ENCODE measurements at regions not wholly inside any gene's neighbourhood (a gene's known extent, or its start where the extent isn't known, plus 50 kb on each side); places are given as distances from the start of the nearest gene placed in this dataset.

- TF ChIP-seq SP1 (IDR thresholded peaks at IDR 0.05; ENCODE audit: low read depth) (no peak), SRF (IDR thresholded peaks at IDR 0.05; ENCODE audit: low read depth) (no peak), EGR1 (IDR thresholded peaks at IDR 0.05; ENCODE audit: low read depth) (no peak), FOSL1 (IDR thresholded peaks at IDR 0.05; ENCODE audit: low read depth) (no peak), CBX3 (IDR thresholded peaks at IDR 0.05; ENCODE audit: low read depth) (no peak), ATF3 (IDR thresholded peaks at IDR 0.05) (no peak), SIN3A (IDR thresholded peaks at IDR 0.05; ENCODE audit: low read depth) (no peak), ZBTB33 (IDR thresholded peaks at IDR 0.05; ENCODE audit: extremely low read depth, insufficient replicate concordance, low read length) (no peak), TCF7L2 (IDR thresholded peaks at IDR 0.05; ENCODE audit: borderline replicate concordance, extremely low read depth, insufficient read depth, insufficient read length) (no peak), ELF1 (IDR thresholded peaks at IDR 0.05; ENCODE audit: borderline replicate concordance, low read depth) (no peak)
- Histone ChIP-seq H3K9ac (ENCODE audit: low read length) (no peak overlapping the region), H3K4me2 (ENCODE audit: low read length) (no peak overlapping the region), H4K20me1 (ENCODE audit: insufficient read depth) (no peaks in the 10 kb centered on the region), H3K4me1 (ENCODE audit: control insufficient read depth in 1 of 2, insufficient read depth in 2 of 2, low read length in 2 of 2) (no peaks in the 10 kb centered on the region), H3K36me3 (ENCODE audit: control insufficient read depth in 1 of 2, insufficient read depth in 2 of 2, low read length in 2 of 2) (no peaks in the 10 kb centered on the region), H3K4me3 (replicated peaks in 1 of 2; ENCODE audit: low read depth in 1 of 2, low read length in 2 of 2) (no peak overlapping the region), H3K9me3 (ENCODE audit: control insufficient read depth in 1 of 2, insufficient read depth in 1 of 2, low read depth in 1 of 2, low read length in 2 of 2) (no peaks in the 10 kb centered on the region), H2AFZ (ENCODE audit: low read depth, low read length, poor library complexity, severe bottlenecking) (no peak overlapping the region), H3K79me2 (ENCODE audit: insufficient read depth, low read length) (no peaks in the 10 kb centered on the region), H3K9me2 (ENCODE audit: insufficient read depth) (no peaks in the 10 kb centered on the region), H3K27me3 (ENCODE audit: insufficient read depth, low read length) (no peaks in the 10 kb centered on the region), H3K27ac (ENCODE audit: low read depth, low read length) (no peak overlapping the region)
- RAD21 ChIA-PET (ENCODE audit: low non-redundant PET in 1 of 2, low total read pairs in 2 of 2, uncharacterized antibody in 2 of 2, unreplicated experiment in 2 of 2) = no interaction called here
- CTCF ChIA-PET = no interaction called here
- no peak for DNase-seq (ENCODE audit: low read depth, low spot score)
- BruUV-seq (replicated peaks) = no TSS peak
- POLR2A ChIA-PET = no interaction called here
- no peak for ATAC-seq
- intact Hi-C loops (cut with micrococcal nuclease) = no loop called here
Measured at GRCh38 chr18:57961876-57962505, 82.0 kb upstream of the NEDD4L start.
